ENCODE measurements at regions not wholly inside any gene's neighbourhood (a gene's known extent, or its start where the extent isn't known, plus 50 kb on each side); places are given as distances from the start of the nearest gene placed in this dataset.

GRCh38 chr19:30807278-30807677 lies 435.1 kb downstream of the ZNF536 start:
- no peak for TF ChIP-seq GATA2 (IDR thresholded peaks at IDR 0.05; ENCODE audit: low read depth, low read length)
- TF ChIP-seq GATA3 (IDR thresholded peaks at IDR 0.05; ENCODE audit: low read depth, low read length), result no peak
